ENCODE measurements at regions not wholly inside any gene's neighbourhood (a gene's known extent, or its start where the extent isn't known, plus 50 kb on each side); places are given as distances from the start of the nearest gene placed in this dataset.
A peak's percentile ranks its signal among the peaks of the same experiment; 100 is the strongest.

DNA sequence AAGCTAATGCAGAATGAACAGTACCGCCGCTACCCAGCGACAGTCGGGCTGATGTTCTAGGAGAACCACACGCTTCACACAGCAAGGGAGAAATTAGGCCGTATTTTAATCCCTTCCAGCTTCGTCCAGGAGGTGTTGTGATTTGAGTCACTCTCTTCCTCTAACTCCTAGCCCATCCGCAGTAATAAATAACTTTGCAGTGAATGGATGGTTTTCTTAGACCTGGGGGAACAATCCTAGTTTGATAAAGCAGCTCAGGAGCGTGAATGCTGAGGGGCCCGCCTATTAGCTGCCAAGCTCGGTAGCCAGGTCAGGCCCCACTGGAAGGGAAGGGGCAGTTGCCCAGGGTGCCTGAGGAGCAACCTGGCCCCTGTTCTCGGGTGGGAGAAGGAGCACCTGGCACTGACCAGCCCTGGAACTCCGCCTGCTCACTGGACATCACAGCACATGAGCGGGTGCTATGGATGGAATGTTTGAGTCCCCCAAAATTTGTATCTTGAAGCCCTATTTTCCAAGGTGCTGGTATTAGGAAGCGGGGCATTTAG, 146.0 kb upstream of the AFDN start:
- no peak for DNase-seq (ENCODE audit: low read depth)
- H3K4me3 ChIP-seq (ENCODE audit: low read length) = no peak overlapping the region
- TF ChIP-seq, protein P1, sequence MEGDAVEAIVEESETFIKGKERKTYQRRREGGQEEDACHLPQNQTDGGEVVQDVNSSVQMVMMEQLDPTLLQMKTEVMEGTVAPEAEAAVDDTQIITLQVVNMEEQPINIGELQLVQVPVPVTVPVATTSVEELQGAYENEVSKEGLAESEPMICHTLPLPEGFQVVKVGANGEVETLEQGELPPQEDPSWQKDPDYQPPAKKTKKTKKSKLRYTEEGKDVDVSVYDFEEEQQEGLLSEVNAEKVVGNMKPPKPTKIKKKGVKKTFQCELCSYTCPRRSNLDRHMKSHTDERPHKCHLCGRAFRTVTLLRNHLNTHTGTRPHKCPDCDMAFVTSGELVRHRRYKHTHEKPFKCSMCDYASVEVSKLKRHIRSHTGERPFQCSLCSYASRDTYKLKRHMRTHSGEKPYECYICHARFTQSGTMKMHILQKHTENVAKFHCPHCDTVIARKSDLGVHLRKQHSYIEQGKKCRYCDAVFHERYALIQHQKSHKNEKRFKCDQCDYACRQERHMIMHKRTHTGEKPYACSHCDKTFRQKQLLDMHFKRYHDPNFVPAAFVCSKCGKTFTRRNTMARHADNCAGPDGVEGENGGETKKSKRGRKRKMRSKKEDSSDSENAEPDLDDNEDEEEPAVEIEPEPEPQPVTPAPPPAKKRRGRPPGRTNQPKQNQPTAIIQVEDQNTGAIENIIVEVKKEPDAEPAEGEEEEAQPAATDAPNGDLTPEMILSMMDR (conservative IDR thresholded peaks at IDR 0.05; ENCODE audit: low read depth, low read length) = no peak

DNA sequence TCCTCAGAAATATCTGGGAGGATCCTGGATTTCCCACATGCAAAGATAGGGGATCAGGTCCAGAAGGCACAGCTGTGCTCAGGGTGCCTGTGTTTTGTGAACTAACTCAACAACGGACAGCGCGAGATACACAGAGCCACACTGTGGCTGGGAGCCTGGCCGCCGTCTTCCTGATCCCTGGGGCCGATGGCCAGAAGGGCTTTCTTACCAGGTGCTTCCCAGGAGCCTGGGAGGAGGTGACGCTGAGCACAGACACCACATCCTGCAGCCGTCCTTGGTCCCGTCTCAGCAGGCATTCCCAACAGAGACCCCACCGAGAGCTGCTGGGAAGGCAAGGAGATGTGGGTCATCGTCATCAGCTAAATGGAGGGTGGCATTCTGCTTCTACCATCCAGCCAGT, 144.6 kb upstream of the AFDN start:
- DNase-seq (ENCODE audit: low read depth) = no peak
- TF ChIP-seq, protein P1 (conservative IDR thresholded peaks at IDR 0.05; ENCODE audit: low read depth, low read length) = no peak
- H3K4me3 ChIP-seq (ENCODE audit: low read length) = no peak overlapping the region

DNA sequence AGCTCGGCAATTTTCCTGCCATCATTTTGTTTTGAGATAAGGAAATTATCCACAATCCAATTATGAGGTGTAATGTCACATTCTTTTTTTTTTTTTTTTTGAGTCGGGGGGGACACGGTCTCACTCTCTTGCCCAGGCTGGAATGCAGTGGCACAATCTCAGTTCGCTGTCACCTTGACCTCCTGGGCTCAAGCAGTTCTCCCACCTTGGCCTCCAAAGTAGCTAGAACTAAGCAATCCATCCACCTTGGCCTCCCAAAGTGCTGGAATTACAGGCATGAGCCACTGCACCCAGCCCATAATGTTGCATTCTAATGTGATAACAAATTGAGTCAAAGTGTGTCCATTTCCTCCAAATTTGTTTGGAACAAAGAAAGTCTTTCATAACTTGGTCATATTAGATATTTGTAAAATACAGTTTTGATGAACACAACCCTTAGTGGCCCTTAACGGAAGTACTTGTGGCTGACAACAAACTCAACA, 144.1 kb upstream of the AFDN start:
- H3K4me3 ChIP-seq (ENCODE audit: low read length) = no peak overlapping the region
- no peak for DNase-seq (ENCODE audit: low read depth)
- TF ChIP-seq, protein P1 (conservative IDR thresholded peaks at IDR 0.05; ENCODE audit: low read depth, low read length) = no peak

DNA sequence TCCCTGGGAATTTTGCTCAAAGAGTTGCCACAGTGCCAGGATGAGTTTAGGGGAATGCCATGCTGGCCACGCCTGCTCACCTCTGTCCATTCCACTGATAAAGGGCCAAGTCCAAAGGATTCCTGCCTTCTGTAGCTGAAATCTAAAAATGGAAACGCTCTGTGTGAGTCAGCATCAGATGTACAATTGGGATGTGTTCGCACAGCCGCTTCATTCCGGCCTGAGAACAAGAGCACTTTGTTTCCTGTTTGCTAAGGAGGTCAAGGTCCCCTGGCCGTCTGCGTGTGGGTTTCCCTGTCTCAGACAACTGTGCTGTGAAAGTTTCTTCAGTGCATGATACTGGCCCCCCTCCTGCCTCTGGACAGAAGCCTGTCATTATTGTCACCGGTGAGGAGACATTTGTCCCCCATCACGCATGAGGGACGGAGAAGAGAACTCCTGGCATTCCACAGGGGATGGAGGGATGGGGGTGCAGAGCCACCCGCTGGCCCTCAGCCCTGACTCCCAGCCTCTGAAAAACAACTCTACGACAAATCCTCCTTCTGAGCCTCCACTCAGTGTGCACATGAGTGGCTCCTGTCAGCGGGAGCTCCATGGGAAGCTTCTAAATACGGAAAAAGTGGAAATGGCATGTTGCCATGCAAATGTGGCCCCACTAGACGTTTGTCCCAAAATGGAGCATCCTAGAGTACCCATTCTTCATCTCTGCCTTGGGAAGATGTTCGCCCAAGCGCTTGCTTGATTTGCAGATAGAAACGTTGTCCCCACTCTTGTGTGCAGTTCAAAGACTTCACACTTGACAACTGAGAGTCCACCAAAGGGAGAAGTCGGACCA, 143.5 kb upstream of the AFDN start:
- peak; percentile 82 for DNase-seq (ENCODE audit: low read depth)
- H3K4me3 ChIP-seq (ENCODE audit: low read length) = no peak overlapping the region
- TF ChIP-seq, protein P1 (conservative IDR thresholded peaks at IDR 0.05; ENCODE audit: low read depth, low read length) = no peak

DNA sequence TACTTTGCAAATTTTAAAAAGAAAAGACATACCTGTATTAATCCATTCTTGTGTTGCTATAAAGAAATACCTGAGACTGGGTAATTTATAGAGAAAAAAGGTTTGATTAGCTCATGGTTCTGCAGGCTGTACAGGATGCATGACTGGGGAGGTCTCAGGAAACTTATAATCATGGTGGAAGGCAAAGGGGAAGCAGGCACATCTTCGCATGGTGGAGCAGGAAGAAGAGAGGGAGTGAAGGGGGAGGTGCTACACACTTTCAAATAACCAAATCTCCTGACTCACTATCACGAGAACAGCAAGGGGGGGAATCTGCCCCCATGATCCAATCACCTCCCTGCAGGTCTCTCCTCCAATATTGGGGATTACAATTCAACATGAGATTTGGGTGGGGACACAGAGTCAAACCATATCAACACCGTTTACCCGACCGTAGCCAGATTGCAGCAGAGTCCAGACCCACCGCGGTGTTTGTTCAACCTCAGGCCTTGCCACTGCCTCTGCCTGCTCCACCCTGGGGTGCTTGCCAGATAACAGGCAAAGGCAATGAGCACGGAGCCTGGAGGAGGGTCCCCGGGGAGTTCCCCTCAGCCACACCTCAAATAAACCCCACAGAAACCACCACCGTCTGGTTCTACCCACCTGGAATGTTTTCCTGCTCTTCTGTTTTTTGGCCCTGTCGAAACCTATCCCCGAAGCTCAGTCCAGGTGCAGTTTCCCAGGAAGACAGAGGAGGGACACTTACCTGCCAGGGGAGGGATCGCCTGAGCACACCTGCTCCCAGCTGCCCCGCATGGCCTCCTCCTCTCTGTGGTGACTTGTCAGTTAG, 142.2 kb upstream of the AFDN start:
- TF ChIP-seq, protein P1 (conservative IDR thresholded peaks at IDR 0.05; ENCODE audit: low read depth, low read length) = no peak
- no peak overlapping the region for H3K4me3 ChIP-seq (ENCODE audit: low read length)
- no peak for DNase-seq (ENCODE audit: low read depth)

DNA sequence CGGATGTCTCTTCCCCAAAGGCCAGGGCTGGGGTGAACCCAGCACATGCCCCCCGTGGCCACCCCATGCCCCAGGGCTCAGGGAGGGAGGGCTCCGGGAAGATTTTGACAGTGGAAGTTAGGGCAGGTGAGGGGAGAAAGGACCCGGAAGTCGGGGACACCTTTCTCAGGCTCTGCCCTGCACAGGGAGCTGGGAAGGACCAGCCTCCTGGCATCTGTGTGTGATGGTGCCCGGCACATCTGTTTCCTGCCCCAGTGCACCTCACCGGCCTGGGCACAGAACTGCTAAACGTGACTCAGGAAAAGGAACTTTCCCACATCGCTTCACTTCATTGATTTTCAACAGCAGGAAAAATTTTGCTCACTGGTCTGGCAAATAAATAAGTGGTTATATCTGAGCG, 141.1 kb upstream of the AFDN start:
- no peak overlapping the region for H3K4me3 ChIP-seq (ENCODE audit: low read length)
- TF ChIP-seq, protein P1 (conservative IDR thresholded peaks at IDR 0.05; ENCODE audit: low read depth, low read length) = no peak

More for the DNA sequence above, 141.1 kb upstream of the AFDN start:
- no peak for DNase-seq (ENCODE audit: low read depth)

All from retinal pigment epithelial cell (primary cell).